CD8-positive, alpha-beta memory T cell (primary cell): ENCODE measurements at regions not wholly inside any gene's neighbourhood (a gene's known extent, or its start where the extent isn't known, plus 50 kb on each side); places are given as distances from the start of the nearest gene placed in this dataset.

Experiments used
- CTCF ChIA-PET: fragments of 350-600 bp; sonication (Branson Sonifier 250); formaldehyde crosslinking; loops from one replicate; lab custom pipeline; 2021; ENCODE audit warnings: antibody characterized with exemption; lab: Charles Lee
- POLR2A ChIA-PET: fragments of 350-600 bp; sonication (Branson Sonifier 250); formaldehyde crosslinking; loops from one replicate; lab custom pipeline; 2021; ENCODE audit warnings: antibody characterized with exemption; lab: Charles Lee
- DNase-seq, 5 donors: peaks; one replicate each; pipeline versions ENCODE4 v3.0.0 to v3.0.0-alpha.2; 2020 to 2022; ENCODE audit warnings: mixed read lengths in 1 of 5
- H3K27ac ChIP-seq: one replicate; pipeline ENCODE4 v1.7.0; 2013; ENCODE audit warnings: low read depth, mild to moderate bottlenecking, low read length, moderate library complexity
- H3K27me3 ChIP-seq: 2 replicates; pipeline ENCODE4 v1.7.0; 2013; ENCODE audit warnings: low read length, mild to moderate bottlenecking; ENCODE audit not compliant: insufficient read depth, poor library complexity, severe bottlenecking
- H3K36me3 ChIP-seq: 2 replicates; pipeline ENCODE4 v1.7.0; 2013; ENCODE audit warnings: mild to moderate bottlenecking, low read length, moderate library complexity; ENCODE audit not compliant: insufficient read depth
- H3K4me1 ChIP-seq: 2 replicates; pipeline ENCODE4 v1.7.0; 2013; ENCODE audit warnings: mild to moderate bottlenecking, low read length, moderate library complexity; ENCODE audit not compliant: insufficient read depth
- H3K4me3 ChIP-seq: 2 replicates; pipeline ENCODE4 v1.7.0; 2013; ENCODE audit warnings: mild to moderate bottlenecking, low read length
- H3K9me3 ChIP-seq: 2 replicates; pipeline ENCODE4 v1.7.0; 2013; ENCODE audit warnings: mild to moderate bottlenecking, low read length
- H3K27ac Mint-ChIP-seq, 8 donors: one replicate each; pipeline ENCODE4 v1.8.0; 2020 to 2021; ENCODE audit warnings: mixed read lengths in 8 of 8, mild to moderate bottlenecking in 6 of 8, inconsistent platforms in 3 of 8, moderate library complexity in 3 of 8
- H3K27me3 Mint-ChIP-seq, 2 donors: one replicate each; pipeline ENCODE4 v1.8.0; 2020 to 2021; ENCODE audit warnings: mixed read lengths in 2 of 2, mild to moderate bottlenecking in 1 of 2, moderate library complexity in 1 of 2
- H3K36me3 Mint-ChIP-seq, 3 donors: one replicate each; pipeline ENCODE4 v1.8.0; 2020 to 2021; ENCODE audit warnings: mixed read lengths in 3 of 3, inconsistent platforms in 1 of 3, mild to moderate bottlenecking in 1 of 3
- H3K4me1 Mint-ChIP-seq, 3 donors: one replicate each; pipeline ENCODE4 v1.8.0; 2020 to 2021; ENCODE audit warnings: mixed read lengths in 3 of 3, inconsistent platforms in 1 of 3, mild to moderate bottlenecking in 1 of 3
- H3K4me3 Mint-ChIP-seq, 7 donors: one replicate each; pipeline ENCODE4 v1.8.0; 2020 to 2021; ENCODE audit warnings: mixed read lengths in 7 of 7, mild to moderate bottlenecking in 6 of 7, moderate library complexity in 4 of 7, inconsistent platforms in 2 of 7
- H3K9me3 Mint-ChIP-seq, 5 donors: one replicate each; pipeline ENCODE4 v1.8.0; 2020 to 2022; ENCODE audit warnings: mixed read lengths in 5 of 5, mild to moderate bottlenecking in 3 of 5, moderate library complexity in 2 of 5, inconsistent platforms in 1 of 5

DNA sequence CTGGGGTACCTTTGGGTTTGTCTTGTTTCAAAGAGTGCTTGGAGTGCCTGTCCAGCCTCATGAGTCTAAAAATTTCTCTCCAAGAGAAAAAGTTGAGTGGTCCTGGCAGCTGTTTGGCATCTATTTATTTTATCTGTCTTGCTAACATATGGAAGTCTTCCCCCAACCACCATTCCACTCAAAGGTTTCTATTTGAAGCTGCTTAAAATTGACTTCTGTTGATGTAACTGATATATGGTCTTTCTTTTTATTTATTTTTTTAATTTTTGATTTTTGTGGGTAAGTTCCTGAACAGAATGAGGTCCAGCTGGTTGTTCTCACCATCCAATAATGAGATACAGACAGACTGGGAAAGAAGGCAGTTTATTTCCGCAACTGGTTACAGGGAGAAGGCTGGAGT lies 178.7 kb upstream of the SGCD start:
- POLR2A ChIA-PET, result no interaction called here
- H3K4me1 Mint-ChIP-seq, result no peaks in the 10 kb centered on the region
- CTCF ChIA-PET, result no interaction called here
- no peaks in the 10 kb centered on the region for H3K36me3 ChIP-seq
- peaks cover 0 to 6% (median 3%) of the 10 kb centered on the region in 5 donors for H3K9me3 Mint-ChIP-seq
- no peak overlapping the region for H3K27ac ChIP-seq
- no peak overlapping the region for H3K27ac Mint-ChIP-seq
- H3K9me3 ChIP-seq, result no peaks in the 10 kb centered on the region
- no peaks in the 10 kb centered on the region for H3K4me1 ChIP-seq
- H3K36me3 Mint-ChIP-seq, result no peaks in the 10 kb centered on the region
- H3K27me3 Mint-ChIP-seq, result no peaks in the 10 kb centered on the region
- DNase-seq, result no peak
- no peak overlapping the region for H3K4me3 Mint-ChIP-seq
- peaks cover 4% of the 10 kb centered on the region for H3K27me3 ChIP-seq
- no peak overlapping the region for H3K4me3 ChIP-seq

DNA sequence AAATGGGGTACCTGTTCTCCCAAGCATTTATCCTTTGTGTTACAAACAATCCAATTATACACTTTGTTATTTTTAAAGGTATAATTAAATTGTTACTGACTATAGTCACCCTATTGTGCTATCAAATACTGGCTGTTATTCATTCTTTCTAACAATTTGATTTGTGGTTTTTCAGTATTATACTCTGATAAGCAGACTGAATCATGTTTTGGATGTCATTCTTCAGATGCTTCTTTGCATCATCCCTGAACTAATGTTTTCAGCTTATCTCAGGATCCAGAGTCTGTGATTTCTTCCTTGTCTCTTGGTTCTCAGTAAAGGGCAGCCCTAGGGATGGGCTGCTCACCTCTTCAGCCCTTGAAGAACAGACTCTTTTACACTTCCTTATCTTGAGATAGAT lies 177.8 kb upstream of the SGCD start:
- H3K4me3 Mint-ChIP-seq, result no peak overlapping the region
- POLR2A ChIA-PET, result no interaction called here
- no peak for DNase-seq
- CTCF ChIA-PET, result no interaction called here
- peaks cover 0 to 6% (median 3%) of the 10 kb centered on the region in 5 donors for H3K9me3 Mint-ChIP-seq
- no peak overlapping the region for H3K27ac Mint-ChIP-seq
- Histone ChIP-seq H3K27me3 (peaks cover 4% of the 10 kb centered on the region), H3K36me3 (no peaks in the 10 kb centered on the region), H3K4me1 (no peaks in the 10 kb centered on the region), H3K9me3 (no peaks in the 10 kb centered on the region), H3K4me3 (no peak overlapping the region), H3K27ac (no peak overlapping the region)
- H3K27me3 Mint-ChIP-seq, result no peaks in the 10 kb centered on the region
- no peaks in the 10 kb centered on the region for H3K36me3 Mint-ChIP-seq
- no peaks in the 10 kb centered on the region for H3K4me1 Mint-ChIP-seq

DNA sequence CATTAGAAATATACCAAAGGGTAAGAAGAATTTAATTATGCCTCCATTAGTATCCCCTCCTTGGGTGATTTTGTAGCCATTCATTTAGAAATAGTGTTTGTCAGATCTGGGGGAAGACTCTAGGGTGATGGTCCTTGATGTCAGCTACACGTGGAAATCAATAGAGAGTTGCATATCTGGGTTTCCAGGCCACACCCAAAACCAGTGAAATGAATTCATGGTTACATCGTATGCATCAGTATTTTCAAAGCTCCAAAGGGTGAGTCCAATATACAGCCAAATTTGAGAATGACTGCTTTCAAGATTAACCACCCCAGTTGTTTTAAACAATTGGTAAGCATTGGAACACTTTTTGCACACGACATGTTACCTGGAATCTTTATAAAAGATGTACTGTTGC lies 173.4 kb upstream of the SGCD start:
- POLR2A ChIA-PET, result no interaction called here
- Histone ChIP-seq H3K27me3 (peaks cover 4% of the 10 kb centered on the region), H3K27ac (no peak overlapping the region), H3K36me3 (no peaks in the 10 kb centered on the region), H3K4me1 (no peaks in the 10 kb centered on the region), H3K4me3 (no peak overlapping the region), H3K9me3 (no peaks in the 10 kb centered on the region)
- no peak overlapping the region for H3K27ac Mint-ChIP-seq
- peaks cover 0 to 1% of the 10 kb centered on the region in 2 donors for H3K27me3 Mint-ChIP-seq
- CTCF ChIA-PET, result no interaction called here
- no peak overlapping the region for H3K4me3 Mint-ChIP-seq
- H3K9me3 Mint-ChIP-seq, result no peaks in the 10 kb centered on the region
- no peak for DNase-seq
- no peaks in the 10 kb centered on the region for H3K4me1 Mint-ChIP-seq
- no peaks in the 10 kb centered on the region for H3K36me3 Mint-ChIP-seq

DNA sequence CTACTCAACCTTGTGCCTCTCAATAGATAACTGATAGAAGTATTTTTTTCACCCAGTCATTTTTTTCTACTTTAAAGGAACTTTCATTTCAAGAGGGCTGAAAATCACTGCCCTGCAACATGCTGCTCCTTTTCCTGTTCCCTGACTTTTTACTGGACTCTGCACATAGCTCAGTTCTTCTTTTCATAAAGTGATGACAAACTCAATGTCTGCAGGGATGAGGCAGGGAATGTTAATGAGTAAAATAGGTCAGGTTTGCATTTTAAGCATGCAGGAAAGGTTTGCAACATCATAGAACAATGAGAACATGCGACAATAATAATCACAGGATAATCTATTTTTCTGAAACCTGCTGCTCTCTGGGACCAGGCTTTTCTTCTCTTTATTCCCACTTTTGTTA lies 172.2 kb upstream of the SGCD start:
- H3K27ac Mint-ChIP-seq, result no peak overlapping the region
- CTCF ChIA-PET, result no interaction called here

DNA sequence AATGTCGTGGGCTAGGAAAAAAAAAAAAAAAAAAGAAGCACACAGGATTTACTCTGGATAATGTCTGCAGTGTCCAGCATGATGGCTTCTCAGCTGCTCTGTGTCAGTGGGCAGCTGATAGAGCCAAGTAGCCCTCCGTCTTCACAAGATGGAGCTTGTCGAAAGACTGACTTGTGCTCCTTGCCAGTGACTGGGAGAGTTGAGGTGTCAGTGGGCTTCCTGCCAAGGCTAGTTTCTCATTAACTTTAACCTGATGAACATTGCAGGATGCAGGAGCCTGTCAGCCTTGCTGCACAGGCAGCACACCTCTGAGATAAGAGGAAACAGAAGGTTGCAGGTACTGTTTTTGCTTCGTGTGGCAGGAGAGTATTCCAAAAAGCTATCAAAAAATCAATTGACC lies 171.4 kb upstream of the SGCD start:
- Mint-ChIP-seq H3K27ac (no peak overlapping the region), H3K36me3 (no peaks in the 10 kb centered on the region), H3K4me1 (no peaks in the 10 kb centered on the region), H3K9me3 (no peaks in the 10 kb centered on the region), H3K27me3 (peaks cover 0 to 3% of the 10 kb centered on the region in 2 donors), H3K4me3 (no peak overlapping the region)
- CTCF ChIA-PET, result no interaction called here
- H3K9me3 ChIP-seq, result no peaks in the 10 kb centered on the region
- DNase-seq, result no peak
- H3K4me1 ChIP-seq, result no peaks in the 10 kb centered on the region
- no peaks in the 10 kb centered on the region for H3K36me3 ChIP-seq
- no peak overlapping the region for H3K27ac ChIP-seq
- no peak overlapping the region for H3K4me3 ChIP-seq
- H3K27me3 ChIP-seq, result no peaks in the 10 kb centered on the region
- POLR2A ChIA-PET, result no interaction called here

More for the DNA sequence above, 172.2 kb upstream of the SGCD start:
- peaks cover 0 to 3% of the 10 kb centered on the region in 2 donors for H3K27me3 Mint-ChIP-seq
- no peaks in the 10 kb centered on the region for H3K36me3 ChIP-seq
- no peaks in the 10 kb centered on the region for H3K4me1 Mint-ChIP-seq
- no peak overlapping the region for H3K4me3 ChIP-seq
- H3K4me3 Mint-ChIP-seq, result no peak overlapping the region
- POLR2A ChIA-PET, result no interaction called here
- H3K9me3 ChIP-seq, result no peaks in the 10 kb centered on the region
- no peak overlapping the region for H3K27ac ChIP-seq
- DNase-seq, result no peak
- no peaks in the 10 kb centered on the region for H3K4me1 ChIP-seq
- H3K27me3 ChIP-seq, result no peaks in the 10 kb centered on the region
- no peaks in the 10 kb centered on the region for H3K36me3 Mint-ChIP-seq
- no peaks in the 10 kb centered on the region for H3K9me3 Mint-ChIP-seq

DNA sequence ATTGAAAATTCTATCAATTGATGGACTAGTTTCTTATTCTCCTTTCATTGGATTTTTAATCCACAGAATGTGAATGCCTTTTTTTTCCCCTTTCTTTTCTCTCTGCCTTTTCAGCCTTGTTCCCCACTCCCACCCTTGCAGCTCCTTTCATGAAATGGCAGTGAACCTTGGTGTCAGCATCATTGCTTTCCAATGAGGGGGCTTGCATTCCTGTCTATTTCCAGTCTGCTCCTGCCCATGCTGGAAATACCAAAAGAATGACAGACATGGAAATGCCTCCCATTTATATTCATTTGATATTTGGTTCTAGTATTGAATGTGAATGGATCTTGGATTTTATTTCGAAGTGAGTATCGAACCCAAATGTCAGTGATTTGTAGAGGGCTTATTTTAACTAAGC lies 162.7 kb upstream of the SGCD start:
- H3K36me3 ChIP-seq, result no peaks in the 10 kb centered on the region
- no peak for DNase-seq
- H3K27me3 ChIP-seq, result no peaks in the 10 kb centered on the region
- H3K36me3 Mint-ChIP-seq, result no peaks in the 10 kb centered on the region
- no peak overlapping the region for H3K4me3 Mint-ChIP-seq
- no peaks in the 10 kb centered on the region for H3K4me1 ChIP-seq
- ChIA-PET POLR2A (no interaction called here), CTCF (no interaction called here)
- peaks cover 0 to 2% (median 0%) of the 10 kb centered on the region in 5 donors for H3K9me3 Mint-ChIP-seq
- no peaks in the 10 kb centered on the region for H3K9me3 ChIP-seq
- no peaks in the 10 kb centered on the region for H3K4me1 Mint-ChIP-seq
- H3K27ac Mint-ChIP-seq, result no peak overlapping the region
- H3K4me3 ChIP-seq, result no peak overlapping the region
- H3K27ac ChIP-seq, result no peak overlapping the region
- peaks cover 0 to 7% of the 10 kb centered on the region in 2 donors for H3K27me3 Mint-ChIP-seq

DNA sequence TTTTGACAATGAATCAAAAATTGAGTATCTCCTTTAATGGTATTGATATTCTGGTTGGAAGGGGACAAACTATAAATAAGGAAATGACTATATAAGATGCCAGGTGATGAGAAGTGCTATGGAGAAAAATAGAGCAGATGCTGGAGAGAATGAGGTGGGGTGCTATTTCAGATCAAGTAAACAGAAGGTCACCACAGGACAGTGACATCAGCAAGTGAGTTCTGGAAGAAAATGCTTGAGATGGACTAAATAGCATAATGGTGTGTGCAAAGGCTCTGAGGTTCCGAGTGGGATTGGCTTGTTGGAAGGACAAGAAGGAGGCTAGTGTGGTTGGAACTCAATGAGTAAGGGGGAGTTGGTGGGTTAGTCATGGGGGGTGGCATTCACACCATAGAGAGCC lies 157.5 kb upstream of the SGCD start:
- Histone ChIP-seq H3K36me3 (no peaks in the 10 kb centered on the region), H3K27ac (no peak overlapping the region), H3K4me3 (no peak overlapping the region), H3K9me3 (no peaks in the 10 kb centered on the region), H3K4me1 (no peaks in the 10 kb centered on the region), H3K27me3 (no peaks in the 10 kb centered on the region)
- CTCF ChIA-PET, result no interaction called here
- Mint-ChIP-seq H3K27ac (no peak overlapping the region), H3K27me3 (peaks cover 3 to 5% of the 10 kb centered on the region in 2 donors), H3K36me3 (no peaks in the 10 kb centered on the region), H3K9me3 (peaks cover 0 to 4% (median 0%) of the 10 kb centered on the region in 5 donors), H3K4me1 (no peaks in the 10 kb centered on the region), H3K4me3 (no peak overlapping the region)
- DNase-seq, result no peak
- POLR2A ChIA-PET, result no interaction called here

DNA sequence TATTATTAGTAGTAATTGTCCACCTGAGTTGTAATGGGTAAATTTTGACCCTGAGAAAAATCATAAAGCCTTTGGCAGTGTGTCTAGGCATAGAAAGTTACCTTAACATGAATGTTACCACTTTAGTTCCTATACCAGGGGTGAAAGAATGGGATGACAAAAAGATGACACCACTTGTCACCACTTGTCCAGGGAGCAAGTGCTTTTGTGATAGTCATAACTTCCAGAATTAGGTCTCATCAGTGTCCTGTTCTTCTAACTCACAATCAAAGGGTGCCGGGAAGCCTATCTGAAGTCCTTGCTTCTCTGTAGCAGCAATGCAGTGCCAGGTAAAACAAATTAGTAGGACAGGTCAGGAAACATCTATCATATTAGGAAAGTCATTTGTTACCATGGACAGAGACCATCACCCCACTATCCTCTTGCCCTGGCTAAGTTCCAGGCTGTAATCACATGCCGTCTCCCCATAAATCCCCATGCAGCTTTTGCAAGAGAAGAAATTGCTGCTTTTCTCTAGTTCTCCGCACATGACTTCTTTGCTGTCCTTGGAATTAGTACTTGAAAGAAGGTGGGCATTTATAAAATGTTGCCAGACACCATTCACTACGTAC lies 156.5 kb upstream of the SGCD start:
- ChIA-PET POLR2A (no interaction called here), CTCF (no interaction called here)
- Mint-ChIP-seq H3K27ac (no peak overlapping the region), H3K27me3 (peaks cover 3 to 4% of the 10 kb centered on the region in 2 donors), H3K4me1 (no peaks in the 10 kb centered on the region), H3K36me3 (no peaks in the 10 kb centered on the region), H3K4me3 (no peak overlapping the region), H3K9me3 (peaks cover 0 to 4% (median 0%) of the 10 kb centered on the region in 5 donors)
- no peak overlapping the region for H3K4me3 ChIP-seq
- H3K27me3 ChIP-seq, result no peaks in the 10 kb centered on the region
- no peak overlapping the region for H3K27ac ChIP-seq
- no peak for DNase-seq
- H3K9me3 ChIP-seq, result no peaks in the 10 kb centered on the region
- no peaks in the 10 kb centered on the region for H3K4me1 ChIP-seq
- no peaks in the 10 kb centered on the region for H3K36me3 ChIP-seq
